NCI-H1417 treated with DMSO at 0.1 percent for 48 hours (cell line): ENCODE measurements at regions not wholly inside any gene's neighbourhood (a gene's known extent, or its start where the extent isn't known, plus 50 kb on each side); places are given as distances from the start of the nearest gene placed in this dataset.

Experiments
- DNase-seq: peaks from one replicate; lab custom pipeline; 2025; lab: John Stamatoyannopoulos, UW

- no peak for DNase-seq
These were observed 823.1 kb downstream of the LIG4 start for GRCh38 chr13:107392205-107392604.

GRCh38 chr13:107387525-107387924, 819.6 kb upstream of the ARGLU1 start:
- no peak for DNase-seq

GRCh38 chr13:107379407-107380155, 811.6 kb upstream of the ARGLU1 start:
- DNase-seq, result no peak

GRCh38 chr13:107376341-107377125, 808.6 kb upstream of the ARGLU1 start:
- no peak for DNase-seq

- DNase-seq, result no peak
These were observed 807.9 kb upstream of the ARGLU1 start for GRCh38 chr13:107375701-107376340.

GRCh38 chr13:107374038-107374437, 806.1 kb upstream of the ARGLU1 start:
- DNase-seq, result no peak

GRCh38 chr13:107373551-107373950, 805.6 kb upstream of the ARGLU1 start:
- DNase-seq, result no peak

- no peak for DNase-seq
These were observed 802.3 kb upstream of the ARGLU1 start for GRCh38 chr13:107370015-107370785.

GRCh38 chr13:107367258-107367657, 799.3 kb upstream of the ARGLU1 start:
- no peak for DNase-seq

- DNase-seq, result no peak
These were observed 797.7 kb upstream of the ARGLU1 start for GRCh38 chr13:107365466-107366215.

GRCh38 chr13:107364658-107365057, 796.7 kb upstream of the ARGLU1 start:
- DNase-seq, result no peak

GRCh38 chr13:107361666-107362065, 793.7 kb upstream of the ARGLU1 start:
- DNase-seq, result no peak

GRCh38 chr13:107360010-107360409, 792.1 kb upstream of the ARGLU1 start:
- no peak for DNase-seq

GRCh38 chr13:107358866-107359265, 790.9 kb upstream of the ARGLU1 start:
- no peak for DNase-seq

- no peak for DNase-seq
These were observed 783.4 kb upstream of the ARGLU1 start for GRCh38 chr13:107351305-107351704.

GRCh38 chr13:107348925-107349324, 781.0 kb upstream of the ARGLU1 start:
- DNase-seq, result no peak

- no peak for DNase-seq
These were observed 780.5 kb upstream of the ARGLU1 start for GRCh38 chr13:107348471-107348870.

- no peak for DNase-seq
These were observed 779.9 kb upstream of the ARGLU1 start for GRCh38 chr13:107347641-107348369.

- no peak for DNase-seq
These were observed 774.8 kb upstream of the ARGLU1 start for GRCh38 chr13:107342747-107343146.

GRCh38 chr13:107339209-107339608, 771.3 kb upstream of the ARGLU1 start:
- DNase-seq, result no peak

- DNase-seq, result no peak
These were observed 764.3 kb upstream of the ARGLU1 start for GRCh38 chr13:107332188-107332587.
